Gastrocnemius medialis (tissue), 4 donors: ENCODE measurements at regions not wholly inside any gene's neighbourhood (a gene's known extent, or its start where the extent isn't known, plus 50 kb on each side); places are given as distances from the start of the nearest gene placed in this dataset.

Experiments used
- POLR2A ChIP-seq, 2 donors: fragments of 450-650 bp; IDR thresholded peaks; one replicate each; pipeline ENCODE4 v1.6.1; 2017; ENCODE audit warnings: antibody characterized with exemption in 2 of 2, mild to moderate bottlenecking in 2 of 2, moderate library complexity in 2 of 2
- TF ChIP-seq, protein P1 (sequence below), 5 experiments: fragments of 450-650 bp in 3 of 5; fragments of 200-600 bp in 2 of 5; sonication (generic) in 2 of 5; IDR thresholded peaks in 4 of 5; conservative IDR thresholded peaks in 1 of 5; 1 replicate in 4 of 5; 2 replicates in 1 of 5; pipeline ENCODE4 v1.5.1; 2016 to 2019; ENCODE audit warnings: antibody characterized with exemption in 5 of 5, mild to moderate bottlenecking in 3 of 5, moderate library complexity in 3 of 5

DNA sequence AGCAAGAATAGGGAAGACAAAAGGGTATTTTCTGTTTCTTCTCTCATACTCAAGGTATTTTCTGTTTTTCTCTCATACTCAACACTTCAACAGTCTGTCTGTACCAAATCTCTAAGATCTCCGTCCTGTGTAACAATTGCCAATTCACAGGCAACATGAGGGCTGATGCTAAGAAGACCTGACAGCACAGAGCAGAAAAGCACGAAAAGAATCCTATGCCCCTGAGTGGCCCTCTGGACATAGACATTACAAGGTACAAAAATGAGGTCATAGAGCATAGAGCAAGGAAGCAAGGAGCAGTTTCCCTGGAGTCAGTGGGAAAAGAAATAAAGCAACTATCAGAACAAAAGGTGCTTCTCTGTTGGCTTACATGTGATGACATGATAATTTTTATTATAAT is 1612.6 kb upstream of the CELF4 start:
- TF ChIP-seq, protein P1, sequence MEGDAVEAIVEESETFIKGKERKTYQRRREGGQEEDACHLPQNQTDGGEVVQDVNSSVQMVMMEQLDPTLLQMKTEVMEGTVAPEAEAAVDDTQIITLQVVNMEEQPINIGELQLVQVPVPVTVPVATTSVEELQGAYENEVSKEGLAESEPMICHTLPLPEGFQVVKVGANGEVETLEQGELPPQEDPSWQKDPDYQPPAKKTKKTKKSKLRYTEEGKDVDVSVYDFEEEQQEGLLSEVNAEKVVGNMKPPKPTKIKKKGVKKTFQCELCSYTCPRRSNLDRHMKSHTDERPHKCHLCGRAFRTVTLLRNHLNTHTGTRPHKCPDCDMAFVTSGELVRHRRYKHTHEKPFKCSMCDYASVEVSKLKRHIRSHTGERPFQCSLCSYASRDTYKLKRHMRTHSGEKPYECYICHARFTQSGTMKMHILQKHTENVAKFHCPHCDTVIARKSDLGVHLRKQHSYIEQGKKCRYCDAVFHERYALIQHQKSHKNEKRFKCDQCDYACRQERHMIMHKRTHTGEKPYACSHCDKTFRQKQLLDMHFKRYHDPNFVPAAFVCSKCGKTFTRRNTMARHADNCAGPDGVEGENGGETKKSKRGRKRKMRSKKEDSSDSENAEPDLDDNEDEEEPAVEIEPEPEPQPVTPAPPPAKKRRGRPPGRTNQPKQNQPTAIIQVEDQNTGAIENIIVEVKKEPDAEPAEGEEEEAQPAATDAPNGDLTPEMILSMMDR (IDR thresholded peaks at IDR 0.05 in 4 of 5, conservative IDR thresholded peaks at IDR 0.05 in 1 of 5) = no peak
- TF ChIP-seq POLR2A (IDR thresholded peaks at IDR 0.05) = no peak
